Smooth muscle cell (in vitro differentiated cells): ENCODE measurements at regions not wholly inside any gene's neighbourhood (a gene's known extent, or its start where the extent isn't known, plus 50 kb on each side); places are given as distances from the start of the nearest gene placed in this dataset.
"Not testable (repeated sequence)": the region's sequence is repeated elsewhere in the genome, so short reads cannot be mapped to it uniquely, and the experiment has no call there.

ENCODE experiments used
- DNase-seq: peaks from one replicate; lab custom pipeline; 2025; ENCODE audit not compliant: unreplicated experiment; lab: John Stamatoyannopoulos, UW
- H2AFZ ChIP-seq: fragments of 200-600 bp; sonication (generic); 2 replicates; pipeline ENCODE4 v1.6.0; 2016; ENCODE audit warnings: antibody characterized with exemption, low read depth, mild to moderate bottlenecking
- H3F3A ChIP-seq: fragments of 200-600 bp; sonication (generic); 2 replicates; pipeline ENCODE4 v1.6.0; 2017; ENCODE audit warnings: antibody characterized with exemption, low read depth
- H3K27ac ChIP-seq: fragments of 200-600 bp; sonication (generic); 2 replicates; pipeline ENCODE4 v1.5.1; 2016; ENCODE audit warnings: low read depth, mild to moderate bottlenecking
- H3K27me3 ChIP-seq: fragments of 200-600 bp; sonication (generic); 2 replicates; pipeline ENCODE4 v1.6.1; 2016; ENCODE audit warnings: low read depth, mild to moderate bottlenecking
- H3K36me3 ChIP-seq: fragments of 200-600 bp; sonication (generic); 2 replicates; pipeline ENCODE4 v1.5.1; 2016; ENCODE audit warnings: low read depth
- H3K4me1 ChIP-seq: fragments of 200-600 bp; sonication (generic); 2 replicates; pipeline ENCODE4 v1.5.1; 2016; ENCODE audit warnings: low read depth
- H3K4me2 ChIP-seq: fragments of 200-600 bp; sonication (generic); 2 replicates; pipeline ENCODE4 v1.6.0; 2016; ENCODE audit warnings: mild to moderate bottlenecking
- H3K4me3 ChIP-seq: fragments of 200-600 bp; sonication (generic); 2 replicates; pipeline ENCODE4 v1.5.1; 2016; ENCODE audit warnings: mild to moderate bottlenecking
- H3K79me2 ChIP-seq: fragments of 200-600 bp; sonication (generic); 2 replicates; pipeline ENCODE4 v1.6.0; 2016; ENCODE audit warnings: low read depth, mild to moderate bottlenecking
- H3K9ac ChIP-seq: fragments of 200-600 bp; sonication (generic); 2 replicates; pipeline ENCODE4 v1.6.0; 2016; ENCODE audit warnings: low read depth
- H3K9me3 ChIP-seq: fragments of 200-600 bp; sonication (generic); replicated peaks from 2 replicates; pipeline ENCODE4 v1.5.1; 2016; ENCODE audit warnings: low read depth
- H4K20me1 ChIP-seq: fragments of 200-600 bp; sonication (generic); 2 replicates; pipeline ENCODE4 v1.6.0; 2016; ENCODE audit warnings: low read depth
- WGBS: methylation state at CpG from one replicate; pipeline ENCODE4 v1.1.7; 2016; ENCODE audit warnings: low lambda C conversion rate; 5-methylcytosine and 5-hydroxymethylcytosine counted together
- TF ChIP-seq, protein P1 (sequence below): fragments of 200-600 bp; sonication (generic); IDR thresholded peaks from 2 replicates; pipeline ENCODE4 v1.5.1; 2017; ENCODE audit warnings: borderline replicate concordance, mild to moderate bottlenecking, antibody characterized with exemption; ENCODE audit not compliant: insufficient read depth, poor library complexity, severe bottlenecking

DNA sequence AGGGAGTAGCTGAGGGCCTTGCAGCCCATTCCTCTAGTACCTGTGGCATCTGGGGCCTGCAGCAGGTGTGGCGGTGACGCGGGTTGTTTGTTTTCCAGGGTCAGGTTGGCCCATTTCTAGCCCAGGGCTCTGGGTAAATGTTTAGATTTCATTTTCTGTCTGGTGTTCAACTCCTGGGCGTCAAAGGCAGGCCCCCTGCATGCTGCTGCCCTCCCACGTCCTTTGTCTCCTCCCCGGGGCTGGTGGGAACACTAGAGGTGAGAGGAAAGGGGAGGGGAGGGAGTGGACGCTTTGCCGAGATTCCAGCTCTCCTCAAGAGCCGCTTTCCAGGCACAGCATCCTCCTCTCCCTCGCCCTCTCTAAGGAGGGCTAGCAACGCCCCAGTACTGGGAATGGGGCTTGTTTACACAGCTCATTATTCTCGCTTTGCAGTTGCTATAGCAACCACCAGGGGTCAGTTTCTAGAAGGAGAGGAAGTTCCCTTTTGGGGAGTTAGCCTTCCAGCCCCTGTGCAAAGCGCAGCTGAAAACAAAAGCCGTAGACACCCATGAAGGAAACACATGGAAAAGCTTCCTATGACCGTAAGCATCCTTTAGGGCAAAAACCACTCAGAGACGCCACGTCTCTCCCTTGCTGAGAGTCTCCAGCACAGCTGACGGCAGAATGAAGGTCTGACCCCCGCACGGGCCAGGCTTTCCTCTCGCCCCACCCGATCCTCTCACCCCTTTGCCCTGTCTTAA, 170.6 kb downstream of the LY86 start:
- Histone ChIP-seq H3K79me2 (no peaks in the 10 kb centered on the region), H3K4me2 (peak overlapping the region; percentile 56), H3K4me1 (peaks cover 11% of the 10 kb centered on the region), H3K9ac (no peak overlapping the region), H3K36me3 (no peaks in the 10 kb centered on the region), H3K27ac (no peak overlapping the region), H4K20me1 (no peaks in the 10 kb centered on the region), H3K4me3 (no peak overlapping the region), H3K27me3 (no peaks in the 10 kb centered on the region), H3K9me3 (no peaks in the 10 kb centered on the region), H2AFZ (peak overlapping the region; percentile 53), H3F3A (peaks cover 4% of the 10 kb centered on the region)
- 44% methylated on average over 22 of the region's 22 CpGs for WGBS
- TF ChIP-seq, protein P1, sequence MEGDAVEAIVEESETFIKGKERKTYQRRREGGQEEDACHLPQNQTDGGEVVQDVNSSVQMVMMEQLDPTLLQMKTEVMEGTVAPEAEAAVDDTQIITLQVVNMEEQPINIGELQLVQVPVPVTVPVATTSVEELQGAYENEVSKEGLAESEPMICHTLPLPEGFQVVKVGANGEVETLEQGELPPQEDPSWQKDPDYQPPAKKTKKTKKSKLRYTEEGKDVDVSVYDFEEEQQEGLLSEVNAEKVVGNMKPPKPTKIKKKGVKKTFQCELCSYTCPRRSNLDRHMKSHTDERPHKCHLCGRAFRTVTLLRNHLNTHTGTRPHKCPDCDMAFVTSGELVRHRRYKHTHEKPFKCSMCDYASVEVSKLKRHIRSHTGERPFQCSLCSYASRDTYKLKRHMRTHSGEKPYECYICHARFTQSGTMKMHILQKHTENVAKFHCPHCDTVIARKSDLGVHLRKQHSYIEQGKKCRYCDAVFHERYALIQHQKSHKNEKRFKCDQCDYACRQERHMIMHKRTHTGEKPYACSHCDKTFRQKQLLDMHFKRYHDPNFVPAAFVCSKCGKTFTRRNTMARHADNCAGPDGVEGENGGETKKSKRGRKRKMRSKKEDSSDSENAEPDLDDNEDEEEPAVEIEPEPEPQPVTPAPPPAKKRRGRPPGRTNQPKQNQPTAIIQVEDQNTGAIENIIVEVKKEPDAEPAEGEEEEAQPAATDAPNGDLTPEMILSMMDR, result peak; percentile 50
- DNase-seq, result no peak

DNA sequence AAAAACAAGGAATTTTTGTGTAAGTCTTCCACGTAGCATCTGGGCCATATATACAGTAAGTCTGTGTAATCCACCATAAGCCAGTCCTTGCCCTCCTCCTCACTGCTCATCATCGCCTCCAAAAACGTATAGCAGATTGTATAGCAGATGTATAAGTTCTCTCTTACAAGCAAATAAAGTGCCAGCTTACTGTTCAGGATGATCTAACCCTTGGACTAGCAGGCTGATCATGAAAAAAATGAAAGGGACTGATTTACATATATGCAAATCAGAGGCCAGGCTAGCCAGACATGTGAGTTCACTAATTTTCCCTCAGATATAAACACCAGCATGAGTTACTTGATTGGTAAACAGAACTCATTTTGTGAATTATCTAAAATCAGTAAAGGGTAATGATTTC, 171.5 kb downstream of the LY86 start:
- Histone ChIP-seq H3K4me3 (no peak overlapping the region), H3K4me2 (no peak overlapping the region), H2AFZ (peak overlapping the region; percentile 53), H3F3A (peaks cover 4% of the 10 kb centered on the region), H3K27ac (no peak overlapping the region), H3K4me1 (peaks cover 11% of the 10 kb centered on the region), H4K20me1 (no peaks in the 10 kb centered on the region), H3K9me3 (no peaks in the 10 kb centered on the region), H3K9ac (no peak overlapping the region), H3K36me3 (no peaks in the 10 kb centered on the region), H3K79me2 (no peaks in the 10 kb centered on the region), H3K27me3 (no peaks in the 10 kb centered on the region)
- 39% methylated on average over 3 of the region's 3 CpGs for WGBS
- TF ChIP-seq, protein P1, result no peak
- no peak for DNase-seq

DNA sequence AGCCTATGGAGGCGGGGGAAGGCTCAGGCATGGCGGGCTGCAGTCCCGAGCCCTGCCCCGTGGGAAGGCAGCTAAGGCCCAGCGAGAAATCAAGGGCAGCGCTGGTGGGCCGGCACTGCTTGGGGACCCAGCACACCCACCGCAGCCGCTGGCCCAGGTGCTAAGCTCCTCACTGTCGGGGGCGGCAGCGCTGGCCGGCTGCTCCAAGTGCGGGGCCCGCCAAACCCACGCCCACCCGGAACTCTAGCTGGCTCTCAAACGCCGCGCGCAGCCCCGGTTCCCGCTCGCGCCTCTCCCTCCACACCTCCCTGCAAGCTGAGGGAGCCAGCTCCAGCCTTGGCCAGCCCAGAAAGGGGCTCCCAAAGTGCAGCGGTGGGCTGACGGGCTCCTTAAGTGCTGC, 174.0 kb downstream of the LY86 start:
- H4K20me1 ChIP-seq, H3K4me2 ChIP-seq, DNase-seq, H3K9me3 ChIP-seq, H3K79me2 ChIP-seq, H3K9ac ChIP-seq, H3K27me3 ChIP-seq, H3K4me3 ChIP-seq, H3K36me3 ChIP-seq, H2AFZ ChIP-seq, H3K27ac ChIP-seq, H3F3A ChIP-seq: not testable (repeated sequence)
- peaks cover 11% of the 10 kb centered on the region for H3K4me1 ChIP-seq
- 93% methylated on average over 27 of the region's 27 CpGs for WGBS

DNA sequence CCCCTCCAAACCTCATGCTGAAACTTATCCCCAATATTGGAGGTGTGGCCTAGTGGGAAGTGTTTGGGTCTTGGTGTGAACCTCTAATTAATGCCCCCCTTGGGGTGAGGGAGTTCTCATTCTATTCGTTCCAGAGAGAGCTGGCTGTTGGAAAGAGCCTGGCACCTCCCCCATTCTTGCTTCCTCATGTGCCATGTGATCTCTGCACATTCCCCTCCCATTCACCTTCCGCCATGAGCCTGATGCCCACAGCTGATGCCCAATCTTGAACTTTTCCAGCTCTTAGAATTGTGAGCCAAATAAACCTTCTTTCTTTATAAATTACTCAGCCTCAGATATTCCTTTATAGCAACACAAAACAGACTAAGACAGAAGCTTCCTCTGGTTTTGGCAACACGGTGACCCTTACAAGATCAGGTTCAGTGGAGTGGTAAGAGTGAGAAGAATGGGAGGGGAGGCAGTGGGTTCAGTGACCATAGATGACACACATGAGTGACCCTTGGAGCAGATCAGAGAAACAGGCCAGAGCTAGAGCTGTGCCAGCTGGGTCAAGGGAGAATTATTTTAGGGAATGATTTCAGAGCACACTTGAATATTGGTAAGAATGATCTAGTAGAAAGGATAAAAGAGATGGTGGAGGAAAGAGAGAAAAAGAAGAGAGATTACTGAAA, 176.4 kb downstream of the LY86 start:
- 92% methylated on average over 3 of the region's 3 CpGs for WGBS
- Histone ChIP-seq H2AFZ (no peak overlapping the region), H3K79me2 (no peaks in the 10 kb centered on the region), H3K27ac (no peak overlapping the region), H3K9ac (no peak overlapping the region), H3K4me2 (no peak overlapping the region), H3K4me1 (peaks cover under 1% of the 10 kb centered on the region), H3K36me3 (no peaks in the 10 kb centered on the region), H3F3A (peaks cover 3% of the 10 kb centered on the region), H3K27me3 (no peaks in the 10 kb centered on the region), H3K4me3 (no peak overlapping the region), H3K9me3 (no peaks in the 10 kb centered on the region), H4K20me1 (no peaks in the 10 kb centered on the region)
- no peak for DNase-seq
- TF ChIP-seq, protein P1, result no peak
